IMR-90 (cell line): ENCODE measurements at regions not wholly inside any gene's neighbourhood (a gene's known extent, or its start where the extent isn't known, plus 50 kb on each side); places are given as distances from the start of the nearest gene placed in this dataset.

Source experiments
- ATAC-seq: fragments of 200-7000 bp; cut with Tn5 transposase; 2 replicates; pipeline ENCODE4 v1.9.1; 2020; ENCODE audit warnings: low read depth, mild to moderate bottlenecking, moderate library complexity
- BruUV-seq: library from RNA; stranded (reverse); fragments of 400-500 nt; replicated peaks from 2 replicates; lab custom pipeline; 2021; lab: Mats Ljungman, UMichigan
- CTCF ChIA-PET: fragments of 300-600 bp; formaldehyde crosslinking; extraction: SDS; loops from one replicate; lab custom pipeline; 2021; ENCODE audit warnings: antibody characterized with exemption; lab: Yijun Ruan, JAX
- POLR2A ChIA-PET: fragments of 300-600 bp; sonication (Branson Sonifier 250); formaldehyde crosslinking; loops from one replicate; lab custom pipeline; 2022; ENCODE audit warnings: antibody characterized with exemption; ENCODE audit not compliant: unreplicated experiment; lab: Charles Lee
- DNase-seq: peaks from one replicate; pipeline ENCODE4 v3.0.0; 2013
- H2AFZ ChIP-seq: replicated peaks from 2 replicates; pipeline ENCODE3; 2013; ENCODE audit warnings: low read length, mild to moderate bottlenecking; ENCODE audit not compliant: poor library complexity
- H2AK5ac ChIP-seq: 2 replicates; pipeline ENCODE4 v1.6.1; 2013; ENCODE audit warnings: low read depth, low read length, inconsistent platforms
- H2AK9ac ChIP-seq: replicated peaks from 2 replicates; pipeline ENCODE3; 2013; ENCODE audit warnings: mild to moderate bottlenecking, low read depth, low read length, moderate library complexity; ENCODE audit not compliant: poor library complexity
- H2BK120ac ChIP-seq: 2 replicates; pipeline ENCODE4 v1.6.1; 2013; ENCODE audit warnings: low read depth, low read length, inconsistent platforms
- H2BK15ac ChIP-seq: 3 replicates; pipeline ENCODE4 v1.6.1; 2013; ENCODE audit warnings: low read depth, low read length, inconsistent platforms
- H2BK20ac ChIP-seq: 2 replicates; pipeline ENCODE4 v1.6.1; 2013; ENCODE audit warnings: low read depth, mild to moderate bottlenecking, inconsistent platforms, low read length, moderate library complexity
- H2BK5ac ChIP-seq: 2 replicates; pipeline ENCODE4 v1.6.1; 2013; ENCODE audit warnings: mild to moderate bottlenecking, low read depth, low read length, inconsistent platforms; ENCODE audit not compliant: poor library complexity, severe bottlenecking
- H3K14ac ChIP-seq: replicated peaks from 2 replicates; pipeline ENCODE4 v1.6.1; 2013; ENCODE audit warnings: low read depth, low read length, inconsistent platforms
- H3K18ac ChIP-seq: 2 replicates; pipeline ENCODE4 v1.6.1; 2013; ENCODE audit warnings: low read depth, low read length, control low read depth
- H3K23ac ChIP-seq: 2 replicates; pipeline ENCODE4 v1.6.1; 2013; ENCODE audit warnings: low read depth, low read length, inconsistent platforms
- H3K27ac ChIP-seq: 2 replicates; pipeline ENCODE4 v1.5.1; 2013; ENCODE audit warnings: mild to moderate bottlenecking, control low read depth, low read length; ENCODE audit not compliant: insufficient read depth
- H3K27me3 ChIP-seq: 2 replicates; pipeline ENCODE4 v1.6.1; 2013; ENCODE audit warnings: low read length; ENCODE audit not compliant: control insufficient read depth, insufficient read depth
- H3K36me3 ChIP-seq: 2 replicates; pipeline ENCODE4 v1.6.1; 2013; ENCODE audit warnings: low read length, mixed read lengths; ENCODE audit not compliant: control insufficient read depth, insufficient read depth
- H3K4ac ChIP-seq: 2 replicates; pipeline ENCODE4 v1.6.1; 2013; ENCODE audit warnings: low read depth, low read length, inconsistent platforms
- H3K4me1 ChIP-seq: 2 replicates; pipeline ENCODE4 v1.6.1; 2013; ENCODE audit warnings: low read length, mixed read lengths; ENCODE audit not compliant: control insufficient read depth, insufficient read depth
- H3K4me2 ChIP-seq: 2 replicates; pipeline ENCODE4 v1.6.1; 2013; ENCODE audit warnings: low read depth, mild to moderate bottlenecking, control low read depth, low read length, moderate library complexity
- H3K4me3 ChIP-seq: 2 replicates; pipeline ENCODE4 v1.5.1; 2013; ENCODE audit warnings: low read depth, mild to moderate bottlenecking, control low read depth, low read length, moderate library complexity; ENCODE audit not compliant: insufficient read depth
- H3K56ac ChIP-seq: 2 replicates; pipeline ENCODE4 v1.6.1; 2013; ENCODE audit warnings: low read length, inconsistent platforms; ENCODE audit not compliant: insufficient read depth; ENCODE audit errors: extremely low read depth
- H3K79me1 ChIP-seq, 2 experiments: 2 replicates each; pipeline ENCODE4 v1.6.1; 2013; ENCODE audit warnings: low read length in 2 of 2, inconsistent platforms in 1 of 2, low read depth in 1 of 2
- H3K9ac ChIP-seq: 2 replicates; pipeline ENCODE4 v1.6.1; 2013; ENCODE audit warnings: low read depth, low read length, control low read depth
- H3K9me1 ChIP-seq: 2 replicates; pipeline ENCODE4 v1.6.1; 2013; ENCODE audit warnings: low read length, inconsistent platforms; ENCODE audit not compliant: insufficient read depth
- H3K9me3 ChIP-seq: 2 replicates; pipeline ENCODE4 v1.6.1; 2013; ENCODE audit warnings: low read length; ENCODE audit not compliant: control insufficient read depth, insufficient read depth
- H4K20me1 ChIP-seq: 2 replicates; pipeline ENCODE4 v1.6.1; 2013; ENCODE audit warnings: low read length, inconsistent platforms; ENCODE audit not compliant: insufficient read depth
- H4K5ac ChIP-seq: 2 replicates; pipeline ENCODE4 v1.6.1; 2013; ENCODE audit warnings: mild to moderate bottlenecking, low read depth, low read length, control low read depth
- H4K8ac ChIP-seq, 2 experiments: 2 replicates each; pipeline ENCODE4 v1.6.1; 2013; ENCODE audit warnings: low read depth in 2 of 2, low read length in 2 of 2, control low read depth in 1 of 2, inconsistent platforms in 1 of 2
- H4K91ac ChIP-seq: 2 replicates; pipeline ENCODE4 v1.6.1; 2013; ENCODE audit warnings: low read depth, low read length, inconsistent platforms; ENCODE audit not compliant: insufficient read depth
- BHLHE40 ChIP-seq: fragments of 150-350 bp; IDR thresholded peaks from 2 replicates; pipeline ENCODE4 v1.6.1; 2016; ENCODE audit warnings: mild to moderate bottlenecking, low read depth, low read length
- CEBPB ChIP-seq: IDR thresholded peaks from 2 replicates; pipeline ENCODE4 v1.6.1; 2012; ENCODE audit warnings: low read depth, low read length, improper control_type of control experiment
- CHD1 ChIP-seq: IDR thresholded peaks from 2 replicates; pipeline ENCODE4 v1.6.1; 2012; ENCODE audit warnings: low read depth, low read length, improper control_type of control experiment
- FOS ChIP-seq: fragments of 150-350 bp; IDR thresholded peaks from 2 replicates; pipeline ENCODE4 v1.6.1; 2016; ENCODE audit warnings: low read depth, low read length
- MAZ ChIP-seq: IDR thresholded peaks from 2 replicates; pipeline ENCODE4 v1.6.1; 2012; ENCODE audit warnings: low read depth, mild to moderate bottlenecking, low read length, improper control_type of control experiment, moderate library complexity, borderline replicate concordance
- MXI1 ChIP-seq: IDR thresholded peaks from 2 replicates; pipeline ENCODE4 v1.6.1; 2012; ENCODE audit warnings: low read depth, mild to moderate bottlenecking, low read length, moderate library complexity, borderline replicate concordance
- NFE2L2 ChIP-seq: fragments of 150-350 bp; IDR thresholded peaks from 2 replicates; pipeline ENCODE4 v1.6.1; 2016; ENCODE audit warnings: low read depth, mild to moderate bottlenecking, low read length
- POLR2A ChIP-seq: IDR thresholded peaks from 2 replicates; pipeline ENCODE4 v1.6.1; 2012; ENCODE audit warnings: mild to moderate bottlenecking, low read depth, low read length
- RCOR1 ChIP-seq: IDR thresholded peaks from 2 replicates; pipeline ENCODE4 v1.6.1; 2012; ENCODE audit warnings: mild to moderate bottlenecking, low read length, improper control_type of control experiment; ENCODE audit not compliant: insufficient replicate concordance
- WGBS, 2 experiments: methylation state at CpG; one replicate each; pipeline versions ENCODE4 v1.1.5 to v1.1.7; 2013; ENCODE audit warnings: missing lambda C conversion rate in 2 of 2; ENCODE audit not compliant: insufficient read length in 1 of 2; ENCODE audit errors: extremely low coverage in 2 of 2; 5-methylcytosine and 5-hydroxymethylcytosine counted together
- dilution Hi-C: fragments of 300-500 bp; cut with HindIII; formaldehyde crosslinking; loops from one replicate; pipeline ENCODE4 v1.14.3; 2018; ENCODE audit warnings: low sequenced_read_pairs; ENCODE audit not compliant: unreplicated experiment
- in situ Hi-C: fragments of 300-500 bp; cut with MboI; formaldehyde crosslinking; loops from 3 replicates; pipeline ENCODE4 v1.14.3; 2019; ENCODE audit warnings: low sequenced_read_pairs, inconsistent platforms, mixed read lengths
- intact Hi-C: fragments of 100-400 bp; cut with micrococcal nuclease; formaldehyde crosslinking; loops from 2 replicates; pipeline ENCODE4 v1.10.0; 2022

- no peak overlapping the region for H3K56ac ChIP-seq
- ATAC-seq (no peak), DNase-seq (no peak)
- dilution Hi-C loops = no loop called here
- H3K36me3 ChIP-seq = no peaks in the 10 kb centered on the region
- no peak overlapping the region for H2BK120ac ChIP-seq
- H4K20me1 ChIP-seq = no peaks in the 10 kb centered on the region
- no peak overlapping the region for H3K9ac ChIP-seq
- no peak overlapping the region for H2AFZ ChIP-seq
- intact Hi-C loops = no loop called here
- H2BK15ac ChIP-seq = no peak overlapping the region
- no peaks in the 10 kb centered on the region for H3K27me3 ChIP-seq
- H2BK20ac ChIP-seq = no peak overlapping the region
- H4K91ac ChIP-seq = no peak overlapping the region
- no peak overlapping the region for H4K8ac ChIP-seq
- no peak overlapping the region for H4K5ac ChIP-seq
- H3K9me3 ChIP-seq = no peaks in the 10 kb centered on the region
- no CpG with 5 or more reads among the region's 2 CpGs for WGBS, 2 experiments
- H2BK5ac ChIP-seq = no peak overlapping the region
- H3K79me1 ChIP-seq = no peaks in the 10 kb centered on the region
- no TSS peak for BruUV-seq
- H3K4me3 ChIP-seq = no peak overlapping the region
- no peak overlapping the region for H3K27ac ChIP-seq
- no peak overlapping the region for H2AK5ac ChIP-seq
- CTCF ChIA-PET = no interaction called here
- H3K9me1 ChIP-seq = no peaks in the 10 kb centered on the region
- no peak overlapping the region for H2AK9ac ChIP-seq
- no peak overlapping the region for H3K14ac ChIP-seq
- TF ChIP-seq RCOR1 = no peak
- TF ChIP-seq BHLHE40 = no peak
- no peak for TF ChIP-seq FOS
- TF ChIP-seq POLR2A = no peak
- no peak for TF ChIP-seq CHD1
- no peak for TF ChIP-seq MAZ
- no peak for TF ChIP-seq CEBPB
- TF ChIP-seq MXI1 = no peak
- no peak for TF ChIP-seq NFE2L2
- no peak overlapping the region for H3K4me2 ChIP-seq
- H3K4me1 ChIP-seq = no peaks in the 10 kb centered on the region
- H3K23ac ChIP-seq = no peak overlapping the region
- in situ Hi-C loops = no loop called here
- POLR2A ChIA-PET = no interaction called here
- no peak overlapping the region for H3K18ac ChIP-seq
- H3K4ac ChIP-seq = no peak overlapping the region
Measured at GRCh38 chr7:149367418-149368180, 93.3 kb downstream of the ZNF777 start.
